Stimulated activated CD8-positive, alpha-beta memory T cell treated with anti-CD3 and anti-CD28 coated beads, Interleukin-4, amount 100 ng/mL, for 1 hour (primary cell): ENCODE measurements at regions not wholly inside any gene's neighbourhood (a gene's known extent, or its start where the extent isn't known, plus 50 kb on each side); places are given as distances from the start of the nearest gene placed in this dataset.

ENCODE experiments used
- DNase-seq, 2 donors: peaks; one replicate each; pipeline ENCODE4 v3.0.0-alpha.2; 2020; ENCODE audit warnings: low read depth in 2 of 2, low spot score in 1 of 2

DNA sequence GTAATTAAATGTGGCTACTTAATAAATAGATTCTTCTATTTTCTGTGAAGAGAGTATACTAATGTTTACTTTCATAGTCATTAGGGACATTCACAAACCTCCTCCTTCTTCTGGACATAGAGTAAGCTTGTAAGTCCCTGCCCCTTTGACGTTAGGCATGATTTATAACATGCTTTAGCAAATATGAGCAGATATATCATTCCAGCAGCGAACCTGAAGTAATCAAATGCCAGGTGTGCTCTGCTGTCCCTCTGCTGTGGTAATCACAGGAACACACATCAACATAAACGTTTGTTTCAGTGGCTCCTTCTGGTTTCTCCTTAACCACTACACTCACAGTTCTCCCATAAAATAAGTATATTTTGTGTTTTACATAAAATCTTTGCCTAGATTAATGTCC, 961.8 kb downstream of the FLRT2 start:
- no peak for DNase-seq

DNA sequence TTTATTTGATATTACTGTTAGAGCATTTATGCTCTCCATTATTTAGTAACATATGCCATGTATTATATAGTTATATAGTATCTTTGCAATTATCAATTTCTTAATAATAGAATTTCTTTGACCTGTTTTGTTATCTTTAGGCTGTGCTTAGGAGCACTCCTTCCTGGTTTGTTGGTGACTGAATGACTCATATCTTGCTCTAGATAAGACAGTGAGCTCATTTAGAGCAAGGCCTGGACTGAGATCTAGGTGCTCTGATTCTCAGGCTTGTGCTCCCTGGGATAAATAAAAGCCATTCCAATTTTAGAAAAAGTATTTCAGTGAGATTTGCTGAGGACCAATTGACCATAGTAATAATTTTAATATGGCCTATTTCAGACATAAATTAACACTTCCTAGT, 951.2 kb downstream of the FLRT2 start:
- no peak for DNase-seq

DNA sequence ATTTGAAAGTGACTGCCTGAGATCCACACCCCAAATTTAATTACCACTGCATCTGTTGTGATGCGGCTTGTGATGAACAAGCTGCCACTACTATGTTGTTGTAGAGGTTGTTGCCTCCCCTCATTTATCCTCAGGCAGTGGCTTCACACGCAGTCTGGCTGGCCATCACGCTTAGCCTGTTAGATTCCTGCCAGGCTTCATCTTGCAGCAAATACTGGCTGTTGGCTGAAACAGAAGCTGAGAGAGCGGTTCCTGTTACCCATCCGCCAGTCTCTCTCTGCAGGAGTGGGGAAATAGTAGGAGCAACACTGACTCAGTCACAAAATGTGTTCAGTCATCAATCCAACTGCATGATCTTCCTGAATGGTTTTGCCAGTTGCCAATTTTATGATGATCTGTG, 934.4 kb downstream of the FLRT2 start:
- DNase-seq: no peak

DNA sequence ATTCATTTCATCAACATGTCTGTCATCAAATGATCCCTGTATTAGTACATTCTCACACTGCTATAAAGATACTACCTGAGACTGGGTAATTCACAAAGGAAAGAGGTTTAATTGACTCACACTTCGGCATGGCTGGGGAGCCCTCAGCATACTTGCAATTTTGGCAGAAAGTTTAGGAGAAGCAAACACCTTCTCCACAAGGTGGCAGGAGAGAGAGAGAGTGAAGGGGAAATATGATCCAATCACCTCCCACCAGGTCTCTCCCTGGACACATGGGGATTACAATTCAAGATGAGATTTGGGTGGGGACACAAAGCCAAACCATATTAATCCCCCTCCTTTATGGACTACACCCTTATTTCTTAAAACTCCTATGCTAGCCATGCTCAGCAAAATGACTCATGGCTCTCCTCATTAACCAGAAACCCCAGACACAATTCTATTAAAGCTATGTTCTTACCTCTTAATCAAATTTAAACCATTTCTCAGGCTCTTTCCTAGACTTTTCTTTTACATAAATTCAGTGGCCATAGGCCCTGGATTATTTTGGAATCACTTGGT, 932.3 kb downstream of the FLRT2 start:
- no peak for DNase-seq

DNA sequence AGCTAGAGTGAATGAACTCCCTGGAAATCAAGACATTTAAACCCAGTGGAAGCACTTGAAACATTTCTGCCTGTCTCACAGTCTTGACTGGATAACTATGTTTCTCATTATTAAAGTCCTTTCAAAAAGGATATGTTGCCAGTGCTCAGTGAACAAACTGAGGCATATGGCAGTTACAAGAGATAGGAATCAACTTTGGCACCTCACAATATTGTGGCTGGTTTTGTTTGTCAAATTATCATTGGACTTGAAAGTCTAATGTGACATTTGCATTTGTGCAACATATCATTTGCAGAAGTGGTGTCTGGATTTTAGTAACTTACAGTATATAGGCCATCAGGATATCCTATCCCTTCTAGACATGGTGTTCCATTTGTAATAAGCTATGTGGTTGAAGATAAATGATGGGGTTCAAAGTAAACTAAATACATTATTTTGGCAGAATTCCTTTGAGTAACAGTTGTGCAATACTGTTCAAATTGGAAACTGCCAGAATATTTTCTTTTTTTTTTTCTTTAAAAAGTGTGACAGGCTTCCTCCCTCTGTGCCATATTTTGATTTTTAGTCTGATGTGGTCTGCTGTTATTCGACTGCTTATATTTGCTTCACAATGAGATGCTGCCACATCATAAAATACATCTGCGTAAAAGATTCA, 927.7 kb downstream of the FLRT2 start:
- no peak for DNase-seq

DNA sequence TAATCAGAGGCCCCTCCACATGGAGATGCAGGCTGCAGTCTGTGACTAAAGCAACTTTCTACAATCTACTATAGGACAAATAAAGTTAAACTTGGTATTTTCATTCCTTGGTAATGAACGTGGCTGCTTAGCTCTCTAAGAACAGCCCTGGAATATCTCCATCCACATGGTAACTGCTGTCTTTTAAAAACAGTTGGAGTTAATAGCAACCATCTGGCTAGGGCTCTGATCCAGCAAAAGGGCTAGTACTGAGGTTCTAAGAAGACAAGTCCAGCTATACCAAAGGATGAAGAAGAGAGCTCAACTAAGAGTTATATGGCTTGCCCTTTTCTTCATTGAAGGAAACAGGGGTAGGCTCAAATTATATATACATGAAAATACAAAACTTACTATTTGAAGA, 920.1 kb downstream of the FLRT2 start:
- no peak for DNase-seq

DNA sequence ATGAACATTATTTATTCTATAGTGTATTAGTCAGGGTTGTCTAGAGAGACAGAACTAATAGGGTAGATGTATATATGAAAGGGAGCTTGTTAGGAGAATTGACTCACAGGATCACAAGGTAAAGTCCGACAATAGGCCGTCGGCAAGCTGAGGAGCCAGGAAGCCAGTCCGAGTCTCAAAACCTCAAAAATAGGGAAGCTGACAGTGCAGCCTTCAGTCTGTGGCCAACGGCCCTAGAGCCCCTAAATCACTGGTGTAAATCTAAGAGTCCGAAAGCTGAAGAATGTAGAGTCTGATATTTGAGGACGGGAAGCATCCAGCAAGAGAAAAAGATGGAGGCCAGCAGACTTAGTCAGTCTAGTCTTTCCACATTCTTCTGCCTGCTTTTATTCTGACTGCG, 912.2 kb downstream of the FLRT2 start:
- DNase-seq: no peak

DNA sequence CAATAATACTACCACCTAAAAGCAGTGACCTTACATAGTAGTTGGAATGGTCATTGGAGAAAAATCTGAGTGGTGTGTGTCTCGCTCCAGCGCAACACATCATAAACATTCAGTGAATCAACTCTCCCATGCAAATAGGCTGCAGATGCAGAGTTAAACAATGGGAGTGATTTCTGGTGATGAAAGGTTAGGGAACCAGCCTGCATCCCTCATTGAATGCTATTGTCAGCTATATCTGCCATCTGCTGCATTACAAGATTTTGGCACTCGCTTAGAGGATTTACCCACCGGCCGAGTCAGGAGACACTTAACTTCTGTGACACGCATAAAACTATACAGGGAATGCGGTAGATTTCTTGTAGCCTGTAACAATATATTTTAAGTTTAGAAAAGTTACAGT, 900.9 kb downstream of the FLRT2 start:
- DNase-seq: no peak

DNA sequence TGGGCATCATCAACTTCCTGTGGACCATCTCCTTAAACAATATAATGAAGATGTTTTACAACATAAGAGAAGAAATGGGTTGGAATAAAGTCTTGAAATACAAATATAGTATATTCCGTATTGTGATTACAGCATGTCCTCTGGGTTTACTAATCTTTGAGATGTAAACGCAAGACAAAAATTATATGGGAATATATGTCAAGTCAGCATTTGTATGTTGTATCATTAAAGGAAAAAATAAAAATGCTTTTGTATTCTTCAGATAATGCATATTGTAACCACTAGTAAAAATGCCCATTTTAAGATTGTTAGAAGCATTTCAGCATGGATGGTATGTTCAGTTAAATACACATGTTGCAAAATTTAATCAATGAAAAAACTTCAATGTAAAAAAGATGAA, 893.3 kb downstream of the FLRT2 start:
- no peak for DNase-seq

DNA sequence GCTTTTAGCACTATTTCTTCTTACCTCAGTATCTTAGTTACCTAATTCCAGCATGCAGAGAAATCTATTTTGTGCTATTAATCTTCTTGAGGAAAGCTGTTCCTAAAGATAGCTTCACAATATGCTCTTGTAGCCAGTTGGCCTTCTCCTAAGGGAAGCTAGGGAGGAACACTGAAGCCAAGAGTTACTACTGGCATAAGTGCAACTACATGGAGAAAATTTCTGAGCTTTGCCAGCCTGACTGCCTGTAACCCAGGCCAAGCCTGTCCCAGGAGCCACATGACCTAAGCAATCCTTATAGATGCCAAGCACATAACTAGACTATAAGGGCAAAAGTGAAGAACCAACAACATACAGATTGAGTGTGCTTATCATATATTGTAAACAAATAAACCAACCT, 890.2 kb downstream of the FLRT2 start:
- DNase-seq: no peak

DNA sequence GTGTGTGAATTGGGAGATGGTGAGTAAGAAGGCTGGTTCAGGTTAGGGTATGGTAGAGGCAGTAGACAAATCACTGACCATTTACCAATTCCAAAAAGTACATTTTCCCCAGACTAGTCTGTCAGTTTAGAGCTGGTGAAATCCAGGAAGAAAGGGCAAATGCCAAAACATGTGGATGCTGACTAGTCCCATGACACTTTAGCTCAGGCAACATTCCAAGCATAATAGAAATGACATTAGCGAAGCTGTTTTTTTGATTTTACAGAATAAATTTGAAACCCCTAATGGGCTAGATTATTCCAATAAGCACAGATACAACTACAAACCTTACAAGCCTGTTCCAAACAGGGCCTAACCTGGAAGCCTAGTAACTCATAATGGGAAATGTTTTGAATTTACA, 884.2 kb downstream of the FLRT2 start:
- DNase-seq: no peak

DNA sequence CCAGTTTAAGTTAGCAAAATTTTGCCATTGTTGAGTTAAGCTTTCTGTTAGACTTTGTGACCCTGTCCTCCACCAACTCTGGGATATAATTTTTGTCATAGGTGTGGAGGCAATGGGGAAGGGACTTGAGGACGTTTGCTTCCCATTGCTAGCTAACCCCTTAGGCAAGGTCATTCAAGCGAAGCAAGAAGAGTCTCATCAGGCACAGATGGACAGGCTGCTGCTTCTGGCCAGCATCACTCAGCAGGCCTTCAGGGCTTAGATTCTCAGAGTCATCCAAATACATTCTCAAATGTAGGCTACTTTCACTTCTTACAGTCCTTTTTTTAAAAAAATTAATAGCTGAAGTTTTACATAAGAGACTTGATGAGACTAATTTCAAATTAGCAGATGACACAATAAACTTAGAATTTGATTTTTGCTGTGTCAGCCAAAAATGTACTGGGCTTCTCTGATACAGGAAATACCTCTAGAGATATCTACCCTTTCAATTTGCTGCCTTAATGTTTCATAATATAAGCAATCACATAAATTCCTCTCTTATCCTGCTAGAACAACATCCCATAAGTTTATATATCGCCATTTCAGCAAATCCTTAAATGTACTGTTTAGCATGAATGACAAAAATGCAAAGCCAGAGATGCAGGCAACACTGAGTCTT, 875.2 kb downstream of the FLRT2 start:
- DNase-seq: no peak

DNA sequence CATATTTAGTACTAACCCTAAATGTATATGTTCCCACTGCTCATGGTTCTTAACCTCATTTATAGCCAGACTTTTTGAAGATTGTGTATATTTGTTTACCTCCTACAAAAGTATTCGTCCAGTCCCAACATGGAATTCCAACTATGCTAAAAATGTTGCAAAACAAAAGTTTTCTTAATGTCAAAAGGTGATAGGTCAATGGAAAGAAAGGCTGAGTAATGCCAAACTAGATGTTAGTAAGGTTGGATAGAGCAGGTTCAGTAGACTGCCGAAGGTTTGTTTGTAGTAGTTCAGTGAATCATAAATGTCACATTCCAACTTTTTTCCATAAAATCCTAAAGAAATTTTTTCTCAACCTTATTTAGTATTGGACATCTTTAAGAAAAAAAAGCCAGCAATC, 874.5 kb downstream of the FLRT2 start:
- no peak for DNase-seq

DNA sequence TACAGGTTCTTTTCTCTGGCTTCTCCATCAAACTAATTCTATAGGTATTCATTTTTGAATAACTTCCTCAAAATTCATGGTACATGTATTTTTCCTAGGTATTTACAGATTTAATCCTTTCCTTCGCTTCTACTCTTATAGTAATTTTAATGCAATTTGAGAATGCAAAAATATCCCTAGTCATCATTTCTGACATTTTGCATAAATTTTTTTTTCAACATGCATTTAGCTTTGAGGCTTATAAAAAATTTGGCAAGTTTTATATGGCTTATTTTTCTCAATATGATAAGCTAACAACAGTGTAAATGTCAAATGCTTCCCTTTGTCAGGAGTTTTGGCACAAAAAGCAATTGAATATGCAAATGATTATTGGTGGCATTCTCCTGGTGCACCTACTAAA, 872.6 kb downstream of the FLRT2 start:
- DNase-seq: no peak

DNA sequence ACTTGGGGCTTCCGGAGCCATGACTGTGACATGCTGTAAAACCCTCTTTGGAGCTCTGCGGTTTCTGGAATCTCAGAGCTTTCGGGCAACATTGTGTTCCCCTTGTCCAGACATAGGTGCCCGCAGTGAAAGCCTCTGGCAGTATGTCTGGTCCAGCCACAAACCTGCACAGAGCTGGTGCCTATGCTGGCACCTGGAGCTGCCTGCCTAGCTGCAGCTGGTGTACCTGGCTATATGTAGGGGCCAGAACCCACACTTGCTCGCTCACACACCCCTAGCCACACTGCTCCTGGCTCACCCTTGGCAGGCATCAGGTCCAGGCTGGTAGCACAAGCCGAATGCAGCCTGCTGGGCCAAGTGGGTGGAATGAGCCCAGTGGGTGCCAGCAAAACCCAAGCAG, 861.1 kb downstream of the FLRT2 start:
- no peak for DNase-seq

DNA sequence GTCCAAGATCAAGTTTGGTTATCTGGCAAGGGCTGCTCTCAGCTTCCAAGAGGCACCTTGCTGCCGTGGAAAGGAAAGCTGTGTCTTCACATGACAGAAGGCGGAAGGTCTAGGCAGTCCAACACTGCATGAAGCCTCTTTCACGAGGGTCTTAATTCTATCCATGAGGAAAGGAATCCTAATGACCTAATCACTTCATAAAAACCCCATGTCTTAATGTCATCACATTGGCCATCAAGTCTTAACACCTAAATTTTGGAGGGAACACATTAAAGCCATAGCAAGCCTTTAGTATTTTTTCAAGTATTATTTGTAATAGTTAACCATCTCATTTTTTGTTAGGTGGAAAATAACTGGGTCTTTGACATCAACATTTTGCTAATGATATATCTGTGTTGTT, 858.3 kb downstream of the FLRT2 start:
- DNase-seq: no peak

DNA sequence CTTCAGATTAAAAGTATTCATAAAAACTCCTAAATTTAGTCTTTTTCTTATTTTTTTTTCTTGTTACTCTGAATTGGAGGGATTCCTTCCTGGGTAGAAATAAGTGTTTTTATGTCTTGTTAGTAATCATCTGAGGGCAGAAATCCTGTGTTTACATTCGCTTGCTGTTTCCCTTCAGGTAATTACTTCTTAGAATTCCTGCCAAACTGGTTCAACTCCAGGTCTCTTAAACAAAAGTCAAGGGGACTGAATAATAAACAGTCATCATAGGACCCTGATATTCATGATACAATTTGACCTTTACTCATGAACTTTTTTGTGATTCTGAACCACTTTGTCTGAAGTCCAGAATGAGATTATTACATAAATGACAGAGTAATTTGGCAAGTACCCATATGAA, 843.9 kb downstream of the FLRT2 start:
- no peak for DNase-seq

DNA sequence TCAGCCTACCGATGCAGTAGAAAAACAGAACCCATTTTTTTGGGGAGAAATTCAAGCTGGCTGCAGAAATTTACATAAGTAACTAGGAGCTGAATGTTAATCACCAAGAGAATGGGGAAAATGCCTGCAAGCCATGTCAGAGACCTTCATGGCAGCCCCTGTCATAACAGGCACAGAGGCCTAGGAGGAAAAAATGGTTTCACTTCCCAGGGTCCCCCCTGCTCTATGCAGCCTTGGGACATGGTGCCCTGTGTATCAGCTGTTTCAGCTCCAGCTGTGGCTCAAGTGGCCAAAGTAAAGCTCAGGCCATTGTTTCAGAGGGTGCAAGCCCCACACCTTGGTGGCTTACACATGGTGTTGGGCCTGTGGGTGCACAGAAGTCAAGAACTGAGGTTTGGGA, 842.5 kb downstream of the FLRT2 start:
- DNase-seq: no peak

DNA sequence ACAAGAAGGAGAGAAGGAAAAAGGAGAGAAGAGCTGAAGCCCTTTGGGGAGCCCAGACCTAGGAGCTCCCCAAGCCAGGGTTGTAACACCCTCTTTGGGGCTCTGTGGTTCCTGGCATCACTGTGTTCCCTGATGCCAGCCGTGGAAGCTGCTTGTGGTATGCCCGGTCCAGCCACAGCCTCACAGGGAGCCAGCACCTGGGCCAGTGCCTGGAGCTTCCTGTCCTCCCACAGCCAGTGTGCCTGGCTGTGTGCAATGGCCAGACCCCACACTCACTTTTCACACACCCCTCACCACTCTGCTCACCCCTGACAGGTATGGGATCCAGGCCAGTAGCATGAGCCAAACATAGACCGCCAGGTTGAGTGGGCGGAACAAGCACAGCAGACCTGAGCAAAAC, 834.7 kb downstream of the FLRT2 start:
- DNase-seq: no peak

DNA sequence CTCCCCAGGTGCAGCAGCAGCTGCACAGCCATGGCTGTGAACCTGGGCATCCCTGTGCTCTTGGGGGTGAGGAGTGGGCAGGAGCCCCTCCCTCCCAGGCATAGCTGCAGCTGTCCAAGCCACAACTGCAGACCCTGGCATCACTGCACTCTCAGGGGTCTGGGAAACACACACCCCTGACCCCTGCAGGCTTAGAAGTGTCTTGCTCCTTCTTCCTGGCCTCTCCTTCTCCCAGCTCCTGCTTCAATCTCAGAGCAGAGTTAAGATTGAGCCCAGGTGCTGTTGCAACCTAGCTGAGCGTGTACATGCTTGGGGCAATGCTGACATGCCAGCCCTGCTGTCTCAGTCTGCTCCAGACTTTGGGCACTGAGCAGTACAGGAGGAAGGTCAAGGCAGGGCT, 833.6 kb downstream of the FLRT2 start:
- no peak for DNase-seq

DNA sequence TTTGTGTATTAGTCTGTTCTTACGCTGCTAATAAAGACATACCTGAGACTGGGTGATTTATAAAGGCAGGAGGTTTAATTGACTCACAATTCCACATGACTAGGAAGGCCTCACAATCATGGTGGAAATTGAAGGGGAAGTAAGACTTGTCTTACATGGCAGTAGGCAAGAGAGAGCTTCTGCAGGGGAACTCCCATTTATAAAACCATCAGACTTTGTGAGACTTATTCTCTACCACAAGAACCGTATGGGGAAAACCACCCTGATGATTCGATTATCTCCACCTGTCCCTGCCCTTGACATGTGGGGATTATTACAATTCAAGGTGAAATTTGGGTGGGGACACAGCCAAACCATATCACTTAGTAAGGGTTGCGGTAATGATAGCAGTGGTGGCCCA, 833.1 kb downstream of the FLRT2 start:
- no peak for DNase-seq

DNA sequence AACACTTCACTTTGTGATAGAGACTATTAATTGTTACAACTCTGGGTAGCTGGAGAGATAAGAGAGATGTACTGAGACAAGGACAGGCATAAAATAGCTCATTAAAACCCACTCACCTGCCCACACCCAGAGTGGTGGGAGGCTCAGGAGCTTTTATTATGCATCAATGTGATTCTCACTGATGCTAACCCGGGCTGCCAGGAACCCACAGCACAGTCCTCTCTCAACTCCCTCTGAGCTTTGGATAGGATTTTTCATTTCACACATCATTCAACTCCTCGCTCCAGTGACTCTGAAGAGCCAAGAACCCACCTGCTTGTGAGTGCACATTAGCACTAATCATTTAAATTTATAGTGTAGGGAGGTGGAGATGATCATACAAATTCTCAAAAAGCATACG, 827.9 kb downstream of the FLRT2 start:
- no peak for DNase-seq

DNA sequence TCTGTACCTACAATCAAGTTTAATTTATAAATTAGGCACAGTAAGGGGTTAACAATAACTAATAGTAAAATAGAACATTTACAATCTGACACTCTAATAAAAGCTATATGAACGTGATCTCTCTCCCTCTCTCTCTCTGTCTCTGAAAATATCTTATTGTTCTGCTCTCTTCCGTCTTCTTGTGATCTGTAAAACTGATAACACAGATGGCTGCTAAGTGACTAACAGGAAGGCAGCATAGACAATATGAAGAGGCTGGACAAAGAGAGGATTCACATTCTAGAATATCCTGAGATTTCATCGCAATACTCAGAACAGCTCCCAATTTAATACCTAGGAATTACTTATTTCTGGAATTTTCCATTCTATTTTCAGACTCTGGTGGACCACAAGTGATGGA, 827.2 kb downstream of the FLRT2 start:
- no peak for DNase-seq
